WERI-Rb-1 (cell line): ENCODE measurements at regions not wholly inside any gene's neighbourhood (a gene's known extent, or its start where the extent isn't known, plus 50 kb on each side); places are given as distances from the start of the nearest gene placed in this dataset.

ENCODE experiments used
- DNase-seq: peaks from one replicate; pipeline ENCODE4 v3.0.0-alpha.2; 2020
- H3K27ac ChIP-seq: fragments of 250-450 bp; sonication (Bioruptor Pico); 2 replicates; pipeline ENCODE4 v1.5.1; 2020; ENCODE audit warnings: mild to moderate bottlenecking, moderate library complexity
- H3K27me3 ChIP-seq: fragments of 250-450 bp; sonication (Bioruptor Pico); 2 replicates; pipeline ENCODE4 v1.5.1; 2021; ENCODE audit warnings: mild to moderate bottlenecking, low read depth, moderate library complexity; ENCODE audit not compliant: insufficient read depth, severe bottlenecking
- H3K36me3 ChIP-seq: fragments of 250-450 bp; sonication (Bioruptor Pico); 2 replicates; pipeline ENCODE4 v1.5.1; 2020; ENCODE audit warnings: mild to moderate bottlenecking, moderate library complexity
- H3K4me3 ChIP-seq: 2 replicates; pipeline ENCODE4 v1.5.1; 2011; ENCODE audit warnings: low read depth, mild to moderate bottlenecking, control low read depth, low read length
- H3K9me3 ChIP-seq: fragments of 250-450 bp; sonication (Bioruptor Pico); 2 replicates; pipeline ENCODE4 v1.5.1; 2021; ENCODE audit warnings: mild to moderate bottlenecking, moderate library complexity; ENCODE audit not compliant: severe bottlenecking
- CTCF ChIP-seq: IDR thresholded peaks from 2 replicates; pipeline ENCODE4 v1.5.1; 2011; ENCODE audit warnings: low read depth, mild to moderate bottlenecking, control low read depth, inconsistent platforms, low read length

GRCh38 chr2:149991576-149991975 lies 404.0 kb upstream of the MMADHC start:
- H3K27me3 ChIP-seq, result no peaks in the 10 kb centered on the region
- no peaks in the 10 kb centered on the region for H3K36me3 ChIP-seq
- H3K9me3 ChIP-seq, result no peaks in the 10 kb centered on the region
- H3K27ac ChIP-seq, result no peak overlapping the region
- no peak for TF ChIP-seq CTCF
- DNase-seq, result no peak
- no peak overlapping the region for H3K4me3 ChIP-seq

- no peak for DNase-seq
These were observed 403.4 kb upstream of the MMADHC start for GRCh38 chr2:149990965-149991364.

GRCh38 chr2:149989447-149990063 lies 402.0 kb upstream of the MMADHC start:
- TF ChIP-seq CTCF, result no peak
- Histone ChIP-seq H3K9me3 (no peaks in the 10 kb centered on the region), H3K27me3 (no peaks in the 10 kb centered on the region), H3K27ac (no peak overlapping the region), H3K36me3 (no peaks in the 10 kb centered on the region), H3K4me3 (no peak overlapping the region)
- DNase-seq, result no peak

More at GRCh38 chr2:149990965-149991364, 403.4 kb upstream of the MMADHC start:
- no peak for TF ChIP-seq CTCF
- Histone ChIP-seq H3K36me3 (no peaks in the 10 kb centered on the region), H3K27me3 (no peaks in the 10 kb centered on the region), H3K27ac (no peak overlapping the region), H3K4me3 (no peak overlapping the region), H3K9me3 (no peaks in the 10 kb centered on the region)

GRCh38 chr2:149988361-149988760 lies 400.8 kb upstream of the MMADHC start:
- DNase-seq, result no peak
- H3K4me3 ChIP-seq, result no peak overlapping the region
- no peak for TF ChIP-seq CTCF
- H3K9me3 ChIP-seq, result no peaks in the 10 kb centered on the region
- no peaks in the 10 kb centered on the region for H3K36me3 ChIP-seq
- no peaks in the 10 kb centered on the region for H3K27me3 ChIP-seq
- H3K27ac ChIP-seq, result no peak overlapping the region

- Histone ChIP-seq H3K27me3 (no peaks in the 10 kb centered on the region), H3K4me3 (no peak overlapping the region), H3K9me3 (no peaks in the 10 kb centered on the region), H3K27ac (no peak overlapping the region), H3K36me3 (no peaks in the 10 kb centered on the region)
- TF ChIP-seq CTCF, result no peak
- no peak for DNase-seq
These were observed 399.3 kb upstream of the MMADHC start for GRCh38 chr2:149986861-149987260.

GRCh38 chr2:149984311-149984710 lies 396.7 kb upstream of the MMADHC start:
- Histone ChIP-seq H3K9me3 (no peaks in the 10 kb centered on the region), H3K27me3 (no peaks in the 10 kb centered on the region), H3K4me3 (no peak overlapping the region), H3K36me3 (no peaks in the 10 kb centered on the region), H3K27ac (no peak overlapping the region)
- DNase-seq, result no peak
- no peak for TF ChIP-seq CTCF
